CD4-positive, alpha-beta T cell (primary cell): ENCODE measurements at regions not wholly inside any gene's neighbourhood (a gene's known extent, or its start where the extent isn't known, plus 50 kb on each side); places are given as distances from the start of the nearest gene placed in this dataset.

Experiments used
- ATAC-seq: fragments of 200-7000 bp; cut with Tn5 transposase; one replicate; pipeline ENCODE4 v1.10.0; 2022; ENCODE audit warnings: mild to moderate bottlenecking; ENCODE audit not compliant: poor library complexity
- CTCF ChIA-PET: fragments of 350-600 bp; sonication (Branson Sonifier 250); formaldehyde crosslinking; loops from one replicate; lab custom pipeline; 2021; ENCODE audit warnings: antibody characterized with exemption, inconsistent platforms; lab: Charles Lee
- POLR2A ChIA-PET: fragments of 350-600 bp; sonication (Branson Sonifier 250); formaldehyde crosslinking; loops from one replicate; lab custom pipeline; 2021; ENCODE audit warnings: antibody characterized with exemption, inconsistent platforms; lab: Charles Lee
- DNase-seq, 14 experiments: peaks; one replicate each; pipeline ENCODE4 v3.0.0-alpha.2; 2013 to 2020; ENCODE audit warnings: mixed read lengths in 2 of 14
- H3K27ac ChIP-seq, 2 donors: one replicate each; pipeline versions ENCODE4 v1.5.1 to v1.7.0; 2013; ENCODE audit warnings: low read length in 2 of 2, low read depth in 1 of 2, mild to moderate bottlenecking in 1 of 2
- H3K27me3 ChIP-seq, 2 experiments: 1 replicate in 1 of 2; 2 replicates in 1 of 2; pipeline versions ENCODE4 v1.6.1 to v1.7.0; 2013; ENCODE audit warnings: low read length in 2 of 2, control low read depth in 1 of 2, mild to moderate bottlenecking in 1 of 2, moderate library complexity in 1 of 2; ENCODE audit not compliant: insufficient read depth in 2 of 2, control insufficient read depth in 1 of 2
- H3K36me3 ChIP-seq: one replicate; pipeline ENCODE4 v1.6.1; 2013; ENCODE audit warnings: low read length, control low read depth; ENCODE audit not compliant: insufficient read depth
- H3K4me1 ChIP-seq: one replicate; pipeline ENCODE4 v1.6.1; 2013; ENCODE audit warnings: low read length, control low read depth; ENCODE audit not compliant: insufficient read depth
- H3K4me3 ChIP-seq: one replicate; pipeline ENCODE4 v1.5.1; 2013; ENCODE audit warnings: mild to moderate bottlenecking, low read length, moderate library complexity
- H3K9me3 ChIP-seq, 2 experiments: 1 replicate in 1 of 2; 2 replicates in 1 of 2; pipeline versions ENCODE4 v1.6.1 to v1.7.0; 2013; ENCODE audit warnings: low read length in 2 of 2, mild to moderate bottlenecking in 2 of 2, control low read depth in 1 of 2, moderate library complexity in 1 of 2; ENCODE audit not compliant: control insufficient read depth in 1 of 2, insufficient read depth in 1 of 2
- H3K27ac Mint-ChIP-seq: one replicate; pipeline ENCODE4 v1.8.0; 2020; ENCODE audit warnings: mixed read lengths
- H3K27me3 Mint-ChIP-seq: one replicate; pipeline ENCODE4 v1.8.0; 2021; ENCODE audit warnings: mixed read lengths
- H3K36me3 Mint-ChIP-seq: one replicate; pipeline ENCODE4 v1.8.0; 2021; ENCODE audit warnings: low read depth, mixed read lengths
- H3K4me1 Mint-ChIP-seq: one replicate; pipeline ENCODE4 v1.8.0; 2021; ENCODE audit warnings: low read depth, mixed read lengths
- H3K4me3 Mint-ChIP-seq: one replicate; pipeline ENCODE4 v1.8.0; 2020; ENCODE audit warnings: mild to moderate bottlenecking, mixed read lengths
- H3K9me3 Mint-ChIP-seq: one replicate; pipeline ENCODE4 v1.8.0; 2020; ENCODE audit warnings: mixed read lengths
- CTCF ChIP-seq: fragments of 200-600 bp; IDR thresholded peaks from one replicate; pipeline ENCODE4 v1.8.0; 2022; ENCODE audit warnings: antibody characterized with exemption, mild to moderate bottlenecking
- intact Hi-C, 2 experiments: fragments of 100-400 bp; cut with DNase I in 1 of 2; cut with micrococcal nuclease in 1 of 2; formaldehyde crosslinking; loops; one replicate each; pipeline versions ENCODE4 v1.15.1 to v1.9.0; 2023 to 2025; cut with DNase I, micrococcal nuclease

DNA sequence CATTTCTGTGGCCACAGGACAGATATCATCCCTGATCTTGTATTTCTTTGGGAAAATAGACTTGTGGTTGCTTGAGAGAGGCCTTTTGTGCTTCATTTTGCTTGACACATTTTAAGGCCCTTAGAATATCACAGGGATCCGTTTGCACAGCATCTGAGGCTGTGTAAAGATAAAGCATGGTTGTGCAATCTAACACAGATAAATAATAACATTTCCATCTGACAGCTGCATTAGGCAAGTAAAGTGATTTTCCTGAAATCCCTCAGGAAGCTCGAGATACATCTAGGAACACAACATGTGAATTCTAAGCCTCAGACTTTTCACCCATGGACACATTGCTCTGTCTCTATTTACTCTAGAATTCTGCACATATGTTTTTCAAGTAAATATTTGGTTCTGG, 212.8 kb upstream of the ADAMTSL1 start:
- peaks cover 23% of the 10 kb centered on the region for H3K27me3 Mint-ChIP-seq
- no peaks in the 10 kb centered on the region for H3K36me3 ChIP-seq
- no peak overlapping the region for H3K27ac ChIP-seq
- no peaks in the 10 kb centered on the region for H3K4me1 Mint-ChIP-seq
- no peak overlapping the region for H3K4me3 ChIP-seq
- H3K4me3 Mint-ChIP-seq, result no peak overlapping the region
- POLR2A ChIA-PET, result no interaction called here
- H3K4me1 ChIP-seq, result no peaks in the 10 kb centered on the region
- CTCF ChIA-PET, result no interaction called here
- intact Hi-C loops, result no loop called here
- no peak for ATAC-seq
- TF ChIP-seq CTCF, result no peak
- H3K27ac Mint-ChIP-seq, result no peak overlapping the region
- DNase-seq, result no peak
- no peaks in the 10 kb centered on the region for H3K9me3 ChIP-seq
- no peaks in the 10 kb centered on the region for H3K27me3 ChIP-seq
- no peaks in the 10 kb centered on the region for H3K36me3 Mint-ChIP-seq
- no peaks in the 10 kb centered on the region for H3K9me3 Mint-ChIP-seq

GRCh38 chr9:18263377-18263776, 210.6 kb upstream of the ADAMTSL1 start:
- no peaks in the 10 kb centered on the region for H3K4me1 ChIP-seq
- H3K27me3 Mint-ChIP-seq, result peaks cover 12% of the 10 kb centered on the region
- intact Hi-C loops, result no loop called here
- no peak overlapping the region for H3K4me3 ChIP-seq
- no peak for TF ChIP-seq CTCF
- ChIA-PET POLR2A (no interaction called here), CTCF (interaction anchor here (0.8 kb wide), 1 partner anchor 8 kb away, joined by 3 read pairs; no protein-coding TSS in a partner anchor)
- H3K27ac ChIP-seq, result no peak overlapping the region
- no peaks in the 10 kb centered on the region for H3K36me3 ChIP-seq
- H3K36me3 Mint-ChIP-seq, result no peaks in the 10 kb centered on the region
- H3K4me1 Mint-ChIP-seq, result no peaks in the 10 kb centered on the region
- H3K4me3 Mint-ChIP-seq, result no peak overlapping the region
- H3K9me3 ChIP-seq, result no peaks in the 10 kb centered on the region
- no peak for DNase-seq
- no peaks in the 10 kb centered on the region for H3K27me3 ChIP-seq
- ATAC-seq, result no peak
- no peak overlapping the region for H3K27ac Mint-ChIP-seq
- H3K9me3 Mint-ChIP-seq, result no peaks in the 10 kb centered on the region

- no peaks in the 10 kb centered on the region for H3K27me3 ChIP-seq
- Mint-ChIP-seq H3K36me3 (no peaks in the 10 kb centered on the region), H3K27me3 (peaks cover 7% of the 10 kb centered on the region), H3K27ac (no peak overlapping the region), H3K4me1 (no peaks in the 10 kb centered on the region), H3K4me3 (no peak overlapping the region), H3K9me3 (peaks cover 8% of the 10 kb centered on the region)
- H3K9me3 ChIP-seq, result peaks cover 2 to 4% of the 10 kb centered on the region in 2 experiments
- no peak for TF ChIP-seq CTCF
- intact Hi-C loops, result no loop called here
- no peak overlapping the region for H3K27ac ChIP-seq
- H3K36me3 ChIP-seq, result no peaks in the 10 kb centered on the region
- no peak overlapping the region for H3K4me3 ChIP-seq
- CTCF ChIA-PET, result interaction anchor here (1.3 kb wide), 1 partner anchor 14 kb away, joined by 7 read pairs; no protein-coding TSS in a partner anchor
- no peak for DNase-seq
- H3K4me1 ChIP-seq, result no peaks in the 10 kb centered on the region
- no peak for ATAC-seq
- POLR2A ChIA-PET, result no interaction called here
These were observed 205.6 kb upstream of the ADAMTSL1 start for GRCh38 chr9:18268381-18268780.
